Caco-2 (cell line): ENCODE measurements at regions not wholly inside any gene's neighbourhood (a gene's known extent, or its start where the extent isn't known, plus 50 kb on each side); places are given as distances from the start of the nearest gene placed in this dataset.

Experiments used
- BruUV-seq: library from RNA; stranded (reverse); fragments of 400-500 nt; replicated peaks from 2 replicates; lab custom pipeline; 2021; lab: Mats Ljungman, UMichigan
- CTCF ChIA-PET: fragments of 300-600 bp; sonication (Branson Sonifier 250); formaldehyde crosslinking; loops from one replicate; lab custom pipeline; 2022; ENCODE audit warnings: antibody characterized with exemption; lab: Charles Lee
- POLR2A ChIA-PET: fragments of 300-600 bp; sonication (Branson Sonifier 250); formaldehyde crosslinking; loops from one replicate; lab custom pipeline; 2022; ENCODE audit warnings: antibody characterized with exemption; lab: Charles Lee
- DNase-seq, 2 experiments: peaks; one replicate each; pipeline versions ENCODE4 v3.0.0 to v3.0.0-alpha.2; 2020 to 2022
- H3K27me3 ChIP-seq: replicated peaks from 2 replicates; pipeline ENCODE4 v1.6.0; 2011; ENCODE audit warnings: low read length; ENCODE audit not compliant: control insufficient read depth, insufficient read depth
- H3K36me3 ChIP-seq: 2 replicates; pipeline ENCODE4 v1.5.1; 2011; ENCODE audit warnings: low read length; ENCODE audit not compliant: control insufficient read depth, insufficient read depth
- H3K4me1 ChIP-seq: fragments of 250-450 bp; sonication (Bioruptor Pico); 2 replicates; pipeline ENCODE4 v1.5.1; 2020; ENCODE audit warnings: mild to moderate bottlenecking
- H3K4me3 ChIP-seq: 2 replicates; pipeline ENCODE4 v1.5.1; 2011; ENCODE audit warnings: low read depth, mild to moderate bottlenecking, control low read depth, low read length
- H3K9me3 ChIP-seq: fragments of 250-450 bp; sonication (Bioruptor Pico); 2 replicates; pipeline ENCODE4 v1.5.1; 2020; ENCODE audit warnings: mild to moderate bottlenecking, moderate library complexity
- H3K27ac Mint-ChIP-seq: one replicate; pipeline ENCODE4 v1.8.0; 2022; ENCODE audit warnings: mixed read lengths; ENCODE audit not compliant: unreplicated experiment
- H3K27me3 Mint-ChIP-seq: one replicate; pipeline ENCODE4 v1.8.0; 2022; ENCODE audit warnings: mixed read lengths; ENCODE audit not compliant: insufficient read depth, unreplicated experiment
- H3K36me3 Mint-ChIP-seq: one replicate; pipeline ENCODE4 v1.8.0; 2022; ENCODE audit warnings: mild to moderate bottlenecking, mixed read lengths; ENCODE audit not compliant: insufficient read depth, unreplicated experiment
- H3K4me1 Mint-ChIP-seq: one replicate; pipeline ENCODE4 v1.8.0; 2022; ENCODE audit warnings: low read depth, mixed read lengths; ENCODE audit not compliant: unreplicated experiment
- H3K4me3 Mint-ChIP-seq: one replicate; pipeline ENCODE4 v1.8.0; 2022; ENCODE audit warnings: mild to moderate bottlenecking, moderate library complexity, mixed read lengths; ENCODE audit not compliant: unreplicated experiment
- H3K9me3 Mint-ChIP-seq: one replicate; pipeline ENCODE4 v1.8.0; 2022; ENCODE audit warnings: mixed read lengths; ENCODE audit not compliant: unreplicated experiment
- CTCF ChIP-seq, 2 experiments: fragments of 200-600 bp in 1 of 2; IDR thresholded peaks; 1 replicate in 1 of 2; 2 replicates in 1 of 2; pipeline versions ENCODE4 v1.5.1 to v1.8.0; 2011 to 2022; ENCODE audit warnings: antibody characterized with exemption in 1 of 2, control low read depth in 1 of 2, inconsistent platforms in 1 of 2, low read depth in 1 of 2, low read length in 1 of 2, mild to moderate bottlenecking in 1 of 2, moderate library complexity in 1 of 2; ENCODE audit not compliant: insufficient read depth in 1 of 2, severe bottlenecking in 1 of 2, unreplicated experiment in 1 of 2
- intact Hi-C: fragments of 100-400 bp; cut with micrococcal nuclease; formaldehyde crosslinking; loops from one replicate; pipeline ENCODE4 v1.10.0; 2022; ENCODE audit not compliant: unreplicated experiment

GRCh38 chr2:185644828-185645227, 93.8 kb upstream of the FSIP2 start:
- no TSS peak for BruUV-seq
- no peaks in the 10 kb centered on the region for H3K36me3 Mint-ChIP-seq
- ChIA-PET CTCF (no interaction called here), POLR2A (no interaction called here)
- Histone ChIP-seq H3K4me1 (no peaks in the 10 kb centered on the region), H3K36me3 (no peaks in the 10 kb centered on the region), H3K27me3 (no peaks in the 10 kb centered on the region), H3K4me3 (no peak overlapping the region), H3K9me3 (no peaks in the 10 kb centered on the region)
- no peak for DNase-seq
- intact Hi-C loops, result no loop called here
- no peak for TF ChIP-seq CTCF (IDR thresholded peaks at IDR 0.05; ENCODE audit: insufficient read depth in 1 of 2, low read depth in 1 of 2, low read length in 1 of 2, severe bottlenecking in 1 of 2, unreplicated experiment in 1 of 2)
- no peak overlapping the region for H3K4me3 Mint-ChIP-seq
- no peaks in the 10 kb centered on the region for H3K27me3 Mint-ChIP-seq
- H3K4me1 Mint-ChIP-seq, result no peaks in the 10 kb centered on the region
- no peaks in the 10 kb centered on the region for H3K9me3 Mint-ChIP-seq
- H3K27ac Mint-ChIP-seq, result no peak overlapping the region

- no peaks in the 10 kb centered on the region for H3K9me3 ChIP-seq
- no peaks in the 10 kb centered on the region for H3K27me3 Mint-ChIP-seq
- no peaks in the 10 kb centered on the region for H3K9me3 Mint-ChIP-seq
- H3K4me3 Mint-ChIP-seq, result no peak overlapping the region
- H3K27ac Mint-ChIP-seq, result no peak overlapping the region
- no TSS peak for BruUV-seq
- H3K36me3 ChIP-seq, result no peaks in the 10 kb centered on the region
- H3K4me3 ChIP-seq, result no peak overlapping the region
- TF ChIP-seq CTCF (IDR thresholded peaks at IDR 0.05; ENCODE audit: insufficient read depth in 1 of 2, low read depth in 1 of 2, low read length in 1 of 2, severe bottlenecking in 1 of 2, unreplicated experiment in 1 of 2), result no peak
- no peaks in the 10 kb centered on the region for H3K36me3 Mint-ChIP-seq
- no peak for DNase-seq
- ChIA-PET CTCF (no interaction called here), POLR2A (no interaction called here)
- no peaks in the 10 kb centered on the region for H3K4me1 ChIP-seq
- no peaks in the 10 kb centered on the region for H3K4me1 Mint-ChIP-seq
- H3K27me3 ChIP-seq, result no peaks in the 10 kb centered on the region
- intact Hi-C loops, result no loop called here
Observed at GRCh38 chr2:185645529-185645928, 93.1 kb upstream of the FSIP2 start.

- Mint-ChIP-seq H3K9me3 (no peaks in the 10 kb centered on the region), H3K36me3 (no peaks in the 10 kb centered on the region), H3K27me3 (no peaks in the 10 kb centered on the region), H3K4me1 (no peaks in the 10 kb centered on the region), H3K4me3 (no peak overlapping the region), H3K27ac (no peak overlapping the region)
- intact Hi-C loops, result no loop called here
- Histone ChIP-seq H3K4me3 (no peak overlapping the region), H3K4me1 (no peaks in the 10 kb centered on the region), H3K36me3 (no peaks in the 10 kb centered on the region), H3K9me3 (no peaks in the 10 kb centered on the region), H3K27me3 (no peaks in the 10 kb centered on the region)
- ChIA-PET POLR2A (no interaction called here), CTCF (no interaction called here)
- BruUV-seq, result no TSS peak
- no peak for DNase-seq
- no peak for TF ChIP-seq CTCF (IDR thresholded peaks at IDR 0.05; ENCODE audit: insufficient read depth in 1 of 2, low read depth in 1 of 2, low read length in 1 of 2, severe bottlenecking in 1 of 2, unreplicated experiment in 1 of 2)
Observed at GRCh38 chr2:185658750-185659149, 79.9 kb upstream of the FSIP2 start.
